ENCODE measurements at regions not wholly inside any gene's neighbourhood (a gene's known extent, or its start where the extent isn't known, plus 50 kb on each side); places are given as distances from the start of the nearest gene placed in this dataset.
"Not testable (repeated sequence)": the region's sequence is repeated elsewhere in the genome, so short reads cannot be mapped to it uniquely, and the experiment has no call there.

DNA sequence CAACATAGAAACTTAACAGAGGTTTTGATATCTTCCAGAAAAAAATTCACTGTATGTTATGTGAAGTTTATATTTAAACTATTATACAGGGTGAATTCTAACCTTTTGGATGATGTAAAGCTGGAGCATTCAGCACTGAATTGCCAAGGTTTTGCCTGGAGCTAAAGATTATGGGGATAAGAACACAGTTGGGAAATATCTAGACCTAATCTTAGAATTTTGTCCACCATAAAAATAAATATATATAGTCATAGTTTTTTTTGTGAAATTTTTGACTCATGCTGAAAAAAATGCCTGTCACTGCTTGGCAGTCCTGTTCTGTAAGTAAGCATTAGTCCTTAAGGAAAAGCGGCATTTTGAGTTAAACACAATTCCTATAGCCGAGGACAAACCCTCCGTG lies 339.3 kb upstream of the TMEFF2 start:
- ATAC-seq (no peak), DNase-seq (ENCODE audit: low spot score) (no peak)
- H3K4me1 Mint-ChIP-seq, result no peaks in the 10 kb centered on the region
- H3K9me3 Mint-ChIP-seq, result peaks cover 17% of the 10 kb centered on the region
- H3K27me3 Mint-ChIP-seq (ENCODE audit: low read depth), result no peaks in the 10 kb centered on the region
- no peaks in the 10 kb centered on the region for H3K36me3 Mint-ChIP-seq
- H3K4me3 Mint-ChIP-seq, result no peak overlapping the region
- CTCF ChIA-PET, result no interaction called here
- no peak overlapping the region for H3K27ac Mint-ChIP-seq
- no peak for TF ChIP-seq NR3C1 (CRISPR knock-in tag; conservative IDR thresholded peaks at IDR 0.05; ENCODE audit: low read depth)
- no peak for TF ChIP-seq CREB1 (CRISPR knock-in tag; IDR thresholded peaks at IDR 0.05)
- TF ChIP-seq ZNF671 (CRISPR knock-in tag; IDR thresholded peaks at IDR 0.05), result no peak
- no peak for TF ChIP-seq CBFB (CRISPR knock-in tag; IDR thresholded peaks at IDR 0.05; ENCODE audit: low read depth)
- TF ChIP-seq CTCF (IDR thresholded peaks at IDR 0.05), result no peak
- TF ChIP-seq ZNF396 (CRISPR knock-in tag; IDR thresholded peaks at IDR 0.05; ENCODE audit: borderline replicate concordance), result no peak
- TF ChIP-seq, protein P1, sequence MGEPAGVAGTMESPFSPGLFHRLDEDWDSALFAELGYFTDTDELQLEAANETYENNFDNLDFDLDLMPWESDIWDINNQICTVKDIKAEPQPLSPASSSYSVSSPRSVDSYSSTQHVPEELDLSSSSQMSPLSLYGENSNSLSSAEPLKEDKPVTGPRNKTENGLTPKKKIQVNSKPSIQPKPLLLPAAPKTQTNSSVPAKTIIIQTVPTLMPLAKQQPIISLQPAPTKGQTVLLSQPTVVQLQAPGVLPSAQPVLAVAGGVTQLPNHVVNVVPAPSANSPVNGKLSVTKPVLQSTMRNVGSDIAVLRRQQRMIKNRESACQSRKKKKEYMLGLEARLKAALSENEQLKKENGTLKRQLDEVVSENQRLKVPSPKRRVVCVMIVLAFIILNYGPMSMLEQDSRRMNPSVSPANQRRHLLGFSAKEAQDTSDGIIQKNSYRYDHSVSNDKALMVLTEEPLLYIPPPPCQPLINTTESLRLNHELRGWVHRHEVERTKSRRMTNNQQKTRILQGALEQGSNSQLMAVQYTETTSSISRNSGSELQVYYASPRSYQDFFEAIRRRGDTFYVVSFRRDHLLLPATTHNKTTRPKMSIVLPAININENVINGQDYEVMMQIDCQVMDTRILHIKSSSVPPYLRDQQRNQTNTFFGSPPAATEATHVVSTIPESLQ (CRISPR knock-in tag; IDR thresholded peaks at IDR 0.05), result no peak
- TF ChIP-seq IRF1 (CRISPR knock-in tag; IDR thresholded peaks at IDR 0.05), result no peak
- TF ChIP-seq ZNF317 (CRISPR knock-in tag; IDR thresholded peaks at IDR 0.05; ENCODE audit: borderline replicate concordance, low read depth), result no peak
- TF ChIP-seq, protein P2, sequence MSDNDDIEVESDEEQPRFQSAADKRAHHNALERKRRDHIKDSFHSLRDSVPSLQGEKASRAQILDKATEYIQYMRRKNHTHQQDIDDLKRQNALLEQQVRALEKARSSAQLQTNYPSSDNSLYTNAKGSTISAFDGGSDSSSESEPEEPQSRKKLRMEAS (CRISPR knock-in tag; IDR thresholded peaks at IDR 0.05), result no peak
- no peak for TF ChIP-seq GTF2I (CRISPR knock-in tag; conservative IDR thresholded peaks at IDR 0.05)
- no peak for TF ChIP-seq ZNF232 (CRISPR knock-in tag; IDR thresholded peaks at IDR 0.05)
- no peak for TF ChIP-seq E2F1 (CRISPR knock-in tag; IDR thresholded peaks at IDR 0.05)
- no peak for TF ChIP-seq RORB (CRISPR knock-in tag; IDR thresholded peaks at IDR 0.05)
- POLR2A ChIA-PET, result no interaction called here

GRCh38 chr2:192524642-192525251 lies 330.0 kb upstream of the TMEFF2 start:
- H3K9me3 Mint-ChIP-seq, result peaks cover 50% of the 10 kb centered on the region
- H3K4me3 Mint-ChIP-seq; H3K4me1 Mint-ChIP-seq; CTCF ChIA-PET; ATAC-seq; H3K27me3 Mint-ChIP-seq (ENCODE audit: low read depth); H3K27ac Mint-ChIP-seq: not testable (repeated sequence)
- peaks cover 31% of the 10 kb centered on the region for H3K36me3 Mint-ChIP-seq
- POLR2A ChIA-PET, result interaction anchor here (0.6 kb wide), 1 partner anchor 422 kb away, joined by 3 read pairs; no protein-coding TSS in a partner anchor
- peak; percentile 16 for DNase-seq (ENCODE audit: low spot score)

- H3K4me1 Mint-ChIP-seq; DNase-seq (ENCODE audit: low spot score); CTCF ChIA-PET; POLR2A ChIA-PET; H3K4me3 Mint-ChIP-seq; H3K27ac Mint-ChIP-seq; ATAC-seq; H3K27me3 Mint-ChIP-seq (ENCODE audit: low read depth): not testable (repeated sequence)
- Mint-ChIP-seq H3K36me3 (peaks cover 31% of the 10 kb centered on the region), H3K9me3 (peaks cover 45% of the 10 kb centered on the region)
Measured at GRCh38 chr2:192524214-192524613, 329.5 kb upstream of the TMEFF2 start.

DNA sequence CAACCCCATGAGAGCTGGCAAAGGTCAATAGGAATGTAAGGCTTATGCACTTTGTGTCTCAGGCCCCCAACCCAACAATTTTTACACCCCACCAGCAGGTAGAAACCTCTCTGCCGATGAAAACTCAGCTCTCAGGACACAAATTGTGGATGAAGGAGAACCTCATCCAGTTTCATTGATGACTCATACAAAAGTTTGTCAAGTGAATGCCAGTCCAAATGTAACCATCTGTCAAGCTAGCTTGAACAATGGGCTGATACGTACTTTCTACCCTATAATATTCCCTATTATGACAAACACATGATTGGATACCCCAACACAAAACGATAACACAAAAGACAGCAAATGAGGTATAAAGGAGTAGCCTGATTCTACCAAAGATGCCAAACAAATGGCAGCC lies 321.2 kb upstream of the TMEFF2 start:
- ATAC-seq, result no peak
- CTCF ChIA-PET, result no interaction called here
- DNase-seq (ENCODE audit: low spot score), result no peak
- POLR2A ChIA-PET, result no interaction called here
- no peak overlapping the region for H3K4me3 Mint-ChIP-seq
- H3K4me1 Mint-ChIP-seq, result no peaks in the 10 kb centered on the region
- H3K36me3 Mint-ChIP-seq, result no peaks in the 10 kb centered on the region
- H3K27ac Mint-ChIP-seq, result no peak overlapping the region
- no peaks in the 10 kb centered on the region for H3K9me3 Mint-ChIP-seq
- no peaks in the 10 kb centered on the region for H3K27me3 Mint-ChIP-seq (ENCODE audit: low read depth)
- TF ChIP-seq NFYB (CRISPR knock-in tag; conservative IDR thresholded peaks at IDR 0.05; ENCODE audit: low read depth), result no peak
- no peak for TF ChIP-seq E2F4 (CRISPR knock-in tag; IDR thresholded peaks at IDR 0.05; ENCODE audit: borderline replicate concordance, low read depth)
- TF ChIP-seq ATF1 (CRISPR knock-in tag; IDR thresholded peaks at IDR 0.05), result no peak
- TF ChIP-seq IRF2 (CRISPR knock-in tag; IDR thresholded peaks at IDR 0.05; ENCODE audit: borderline replicate concordance, low read depth), result no peak
- TF ChIP-seq PRRX2 (CRISPR knock-in tag; IDR thresholded peaks at IDR 0.05), result no peak
- no peak for TF ChIP-seq IRF1 (CRISPR knock-in tag; IDR thresholded peaks at IDR 0.05)
- no peak for TF ChIP-seq ZNF396 (CRISPR knock-in tag; IDR thresholded peaks at IDR 0.05; ENCODE audit: borderline replicate concordance)
- no peak for TF ChIP-seq NR2C2 (CRISPR knock-in tag; IDR thresholded peaks at IDR 0.05)
- no peak for TF ChIP-seq CREM (CRISPR knock-in tag; IDR thresholded peaks at IDR 0.05)
- TF ChIP-seq RORB (CRISPR knock-in tag; IDR thresholded peaks at IDR 0.05), result no peak

All from WTC11 (cell line).